Erythroblast (primary cell): ENCODE measurements at regions not wholly inside any gene's neighbourhood (a gene's known extent, or its start where the extent isn't known, plus 50 kb on each side); places are given as distances from the start of the nearest gene placed in this dataset.

Source experiments
- GATA1 ChIP-seq: IDR thresholded peaks from 2 replicates; pipeline ENCODE4 v1.6.1; 2011; ENCODE audit warnings: low read depth, mild to moderate bottlenecking, control low read depth, low read length, moderate library complexity
- POLR2A ChIP-seq: IDR thresholded peaks from 2 replicates; pipeline ENCODE4 v1.6.1; 2011; ENCODE audit warnings: mild to moderate bottlenecking, low read length

- TF ChIP-seq POLR2A (no peak), GATA1 (no peak)
Measured at GRCh38 chr3:72483554-72484104, 364.6 kb downstream of the SHQ1 start.
